Keratinocyte (primary cell): ENCODE measurements at regions not wholly inside any gene's neighbourhood (a gene's known extent, or its start where the extent isn't known, plus 50 kb on each side); places are given as distances from the start of the nearest gene placed in this dataset.

Experiments used
- DNase-seq: peaks from one replicate; pipeline ENCODE4 v3.0.0-alpha.2; 2011; ENCODE audit warnings: low read depth, missing footprints, low spot score
- FAIRE-seq: peaks from 2 replicates; lab custom pipeline; 2011; peaks lifted over from hg19 to GRCh38; lab: Jason Lieb, UNC
- H2AFZ ChIP-seq: 2 replicates; pipeline ENCODE4 v1.6.0; 2012; ENCODE audit warnings: low read length, control low read depth, inconsistent platforms; ENCODE audit not compliant: control insufficient read depth
- H3K27ac ChIP-seq: 2 replicates; pipeline ENCODE4 v1.5.1; 2011; ENCODE audit warnings: low read length; ENCODE audit not compliant: control insufficient read depth, insufficient read depth
- H3K27me3 ChIP-seq: 3 replicates; pipeline ENCODE4 v1.6.0; 2011; ENCODE audit warnings: low read length; ENCODE audit not compliant: control insufficient read depth, insufficient read depth; ENCODE audit errors: extremely low read depth
- H3K36me3 ChIP-seq, 2 experiments: 2 replicates in 1 of 2; 3 replicates in 1 of 2; pipeline ENCODE4 v1.5.1; 2011; ENCODE audit warnings: low read length in 2 of 2, mild to moderate bottlenecking in 1 of 2; ENCODE audit not compliant: control insufficient read depth in 2 of 2, insufficient read depth in 2 of 2; ENCODE audit errors: extremely low read depth in 1 of 2
- H3K4me1 ChIP-seq: 3 replicates; pipeline ENCODE4 v1.5.1; 2011; ENCODE audit warnings: low read length; ENCODE audit not compliant: control insufficient read depth, insufficient read depth; ENCODE audit errors: extremely low read depth
- H3K4me2 ChIP-seq: 3 replicates; pipeline ENCODE4 v1.6.0; 2011; ENCODE audit warnings: low read depth, low read length; ENCODE audit not compliant: control insufficient read depth, insufficient read depth; ENCODE audit errors: extremely low read depth
- H3K4me3 ChIP-seq, 3 experiments: fragments of 200-600 bp in 1 of 3; sonication (generic) in 1 of 3; 2 replicates in 2 of 3; 3 replicates in 1 of 3; pipeline ENCODE4 v1.5.1; 2011 to 2016; ENCODE audit warnings: low read length in 3 of 3, mild to moderate bottlenecking in 3 of 3, control low read depth in 2 of 3, inconsistent platforms in 1 of 3, low read depth in 1 of 3, mixed read lengths in 1 of 3, mixed run types in 1 of 3, moderate library complexity in 1 of 3; ENCODE audit not compliant: control insufficient read depth in 2 of 3, insufficient read depth in 2 of 3; ENCODE audit errors: extremely low read depth in 1 of 3
- H3K79me2 ChIP-seq: 2 replicates; pipeline ENCODE4 v1.6.0; 2012; ENCODE audit warnings: low read length; ENCODE audit not compliant: control insufficient read depth, insufficient read depth
- H3K9ac ChIP-seq: 3 replicates; pipeline ENCODE4 v1.6.0; 2011; ENCODE audit warnings: low read length; ENCODE audit not compliant: control insufficient read depth, insufficient read depth; ENCODE audit errors: extremely low read depth
- H3K9me1 ChIP-seq: 3 replicates; pipeline ENCODE4 v1.6.0; 2011; ENCODE audit warnings: low read length; ENCODE audit not compliant: control insufficient read depth, insufficient read depth; ENCODE audit errors: extremely low read depth
- H3K9me3 ChIP-seq: 2 replicates; pipeline ENCODE4 v1.5.1; 2012; ENCODE audit warnings: low read depth, low read length; ENCODE audit not compliant: control insufficient read depth
- H4K20me1 ChIP-seq: 3 replicates; pipeline ENCODE4 v1.6.0; 2011; ENCODE audit warnings: low read length; ENCODE audit not compliant: control insufficient read depth, insufficient read depth; ENCODE audit errors: extremely low read depth
- CTCF ChIP-seq, 3 experiments: IDR thresholded peaks in 1 of 3; conservative IDR thresholded peaks in 1 of 3; optimal IDR thresholded peaks in 1 of 3; 2 replicates in 2 of 3; 3 replicates in 1 of 3; pipeline versions ENCODE3 to v1.5.1; 2011; ENCODE audit warnings: low read length in 3 of 3, mild to moderate bottlenecking in 3 of 3, moderate library complexity in 2 of 3, control low read depth in 1 of 3, inconsistent platforms in 1 of 3; ENCODE audit not compliant: insufficient read depth in 2 of 3; ENCODE audit errors: extremely low read depth in 1 of 3
- EZH2 ChIP-seq: IDR thresholded peaks from one replicate; pipeline ENCODE4 v1.6.1; 2012; ENCODE audit warnings: inconsistent platforms, mild to moderate bottlenecking, low read length, moderate library complexity
- dilution Hi-C: fragments of 300-500 bp; cut with MboI; formaldehyde crosslinking; loops from one replicate; pipeline ENCODE4 v1.7.0; 2020; ENCODE audit warnings: low sequenced_read_pairs; ENCODE audit not compliant: extremely low pct_ligation_motif_present

GRCh38 chr9:38176251-38176650 is 107.2 kb upstream of the SHB start:
- FAIRE-seq: no peak
- no peak for DNase-seq

GRCh38 chr9:38175423-38175822 is 106.4 kb upstream of the SHB start:
- Histone ChIP-seq H3K4me1 (peaks cover 15% of the 10 kb centered on the region), H3K79me2 (no peaks in the 10 kb centered on the region), H3K27me3 (no peaks in the 10 kb centered on the region), H4K20me1 (no peaks in the 10 kb centered on the region), H3K4me2 (no peak overlapping the region), H3K9me3 (peaks cover 9% of the 10 kb centered on the region), H3K36me3 (no peaks in the 10 kb centered on the region), H2AFZ (no peak overlapping the region), H3K4me3 (no peak overlapping the region), H3K9me1 (no peaks in the 10 kb centered on the region), H3K27ac (no peak overlapping the region), H3K9ac (no peak overlapping the region)
- dilution Hi-C loops: no loop called here
- TF ChIP-seq EZH2 (no peak), CTCF (optimal IDR thresholded peaks at IDR 0.05 in 1 of 3, IDR thresholded peaks at IDR 0.05 in 1 of 3, conservative IDR thresholded peaks at IDR 0.05 in 1 of 3; ENCODE audit: extremely low read depth in 1 of 3, insufficient read depth in 2 of 3, low read length in 3 of 3) (no peak)
- FAIRE-seq (no peak), DNase-seq (no peak)

More at GRCh38 chr9:38176251-38176650, 107.2 kb upstream of the SHB start:
- dilution Hi-C loops: no loop called here
- no peaks in the 10 kb centered on the region for H4K20me1 ChIP-seq
- H3K9me3 ChIP-seq: peaks cover 6% of the 10 kb centered on the region
- H3K27ac ChIP-seq: no peak overlapping the region
- H3K9me1 ChIP-seq: no peaks in the 10 kb centered on the region
- no peak overlapping the region for H2AFZ ChIP-seq
- peaks cover 15% of the 10 kb centered on the region for H3K4me1 ChIP-seq
- no peak overlapping the region for H3K9ac ChIP-seq
- no peaks in the 10 kb centered on the region for H3K36me3 ChIP-seq
- no peak for TF ChIP-seq EZH2
- no peak for TF ChIP-seq CTCF (optimal IDR thresholded peaks at IDR 0.05 in 1 of 3, IDR thresholded peaks at IDR 0.05 in 1 of 3, conservative IDR thresholded peaks at IDR 0.05 in 1 of 3; ENCODE audit: extremely low read depth in 1 of 3, insufficient read depth in 2 of 3, low read length in 3 of 3)
- no peak overlapping the region for H3K4me2 ChIP-seq
- no peak overlapping the region for H3K4me3 ChIP-seq
- H3K79me2 ChIP-seq: no peaks in the 10 kb centered on the region
- H3K27me3 ChIP-seq: no peaks in the 10 kb centered on the region
